Effector memory CD8-positive, alpha-beta T cell (primary cell): ENCODE measurements at regions not wholly inside any gene's neighbourhood (a gene's known extent, or its start where the extent isn't known, plus 50 kb on each side); places are given as distances from the start of the nearest gene placed in this dataset.

Source experiments
- ATAC-seq: fragments of 150-1000 bp; cut with Tn5 transposase; replicated peaks from 2 replicates; pipeline ENCODE4 v1.10.0; 2021; ENCODE audit warnings: mild to moderate bottlenecking, moderate library complexity
- DNase-seq, 3 experiments: peaks; one replicate each; pipeline ENCODE4 v3.0.0; 2021
- H3K27ac Mint-ChIP-seq, 2 donors: one replicate each; pipeline ENCODE4 v1.8.0; 2022; ENCODE audit warnings: mild to moderate bottlenecking in 2 of 2, mixed read lengths in 2 of 2, moderate library complexity in 2 of 2
- H3K27me3 Mint-ChIP-seq, 2 donors: one replicate each; pipeline ENCODE4 v1.8.0; 2022; ENCODE audit warnings: mixed read lengths in 2 of 2
- H3K36me3 Mint-ChIP-seq: one replicate; pipeline ENCODE4 v1.8.0; 2022; ENCODE audit warnings: mild to moderate bottlenecking, moderate library complexity, mixed read lengths; ENCODE audit not compliant: insufficient read depth
- H3K4me1 Mint-ChIP-seq, 2 donors: one replicate each; pipeline ENCODE4 v1.8.0; 2022; ENCODE audit warnings: low read depth in 2 of 2, mixed read lengths in 2 of 2
- H3K4me3 Mint-ChIP-seq, 2 donors: one replicate each; pipeline ENCODE4 v1.8.0; 2022; ENCODE audit warnings: mild to moderate bottlenecking in 2 of 2, mixed read lengths in 2 of 2, moderate library complexity in 2 of 2
- H3K9me3 Mint-ChIP-seq, 2 donors: one replicate each; pipeline ENCODE4 v1.8.0; 2022; ENCODE audit warnings: mixed read lengths in 2 of 2

GRCh38 chr12:116480210-116480810 is 78.9 kb upstream of the MAP1LC3B2 start:
- Mint-ChIP-seq H3K27ac (no peak overlapping the region), H3K4me1 (peaks cover 0 to 5% of the 10 kb centered on the region in 2 donors), H3K27me3 (peaks cover 23 to 50% of the 10 kb centered on the region in 2 donors), H3K36me3 (peaks cover 2% of the 10 kb centered on the region), H3K4me3 (no peak overlapping the region), H3K9me3 (no peaks in the 10 kb centered on the region)
- no peak for DNase-seq
- no peak for ATAC-seq

- Mint-ChIP-seq H3K4me3 (no peak overlapping the region), H3K27me3 (peaks cover 23 to 50% of the 10 kb centered on the region in 2 donors), H3K9me3 (no peaks in the 10 kb centered on the region), H3K27ac (no peak overlapping the region), H3K4me1 (peaks cover 0 to 5% of the 10 kb centered on the region in 2 donors), H3K36me3 (peaks cover 2% of the 10 kb centered on the region)
- ATAC-seq (no peak), DNase-seq (no peak)
Observed at GRCh38 chr12:116481726-116482125, 77.5 kb upstream of the MAP1LC3B2 start.

DNA sequence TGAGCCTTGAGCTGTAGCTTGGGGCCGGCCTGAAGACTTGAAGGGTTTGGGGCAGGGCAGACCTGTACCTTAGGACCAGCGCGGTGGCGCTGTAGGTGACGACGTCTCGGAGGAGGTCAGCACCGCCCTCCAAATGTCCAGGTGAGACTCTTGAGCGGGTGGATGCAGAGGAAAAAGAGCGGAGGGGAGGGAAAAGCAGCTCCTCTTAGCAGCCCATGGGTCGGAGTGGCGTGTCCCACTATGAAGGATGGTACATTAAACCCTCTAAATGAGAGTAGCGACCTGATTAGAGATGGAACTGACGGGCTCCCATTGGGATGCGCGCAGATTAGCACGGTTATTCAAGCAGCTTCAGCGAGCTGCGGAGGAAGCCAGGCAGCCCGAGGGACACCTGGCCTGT is 77.0 kb upstream of the MAP1LC3B2 start:
- Mint-ChIP-seq H3K27ac (no peak overlapping the region), H3K36me3 (peaks cover 2% of the 10 kb centered on the region), H3K9me3 (no peaks in the 10 kb centered on the region), H3K4me1 (peaks cover 0 to 5% of the 10 kb centered on the region in 2 donors), H3K27me3 (peaks cover 23 to 50% of the 10 kb centered on the region in 2 donors), H3K4me3 (no peak overlapping the region)
- DNase-seq = no peak
- no peak for ATAC-seq

DNA sequence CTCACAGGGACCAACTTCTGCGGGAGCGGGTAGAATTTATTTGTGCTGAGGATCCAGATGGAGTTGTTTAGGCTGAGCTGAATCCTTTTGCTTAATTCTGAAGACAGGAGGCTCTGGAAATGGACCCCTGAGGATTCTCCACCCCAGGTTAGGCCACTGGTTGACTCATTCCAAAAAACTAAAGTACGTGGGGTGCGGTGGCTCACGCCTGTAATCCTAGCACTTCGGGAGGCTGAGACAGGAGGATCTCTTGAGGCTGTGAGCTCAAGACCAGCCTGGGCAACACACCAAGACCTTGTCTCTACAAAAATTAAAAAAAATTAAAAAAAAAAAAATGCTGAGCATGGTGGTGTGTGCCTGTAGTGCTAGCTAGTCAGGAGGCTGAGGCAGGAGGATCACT is 76.3 kb upstream of the MAP1LC3B2 start:
- no peak for DNase-seq
- H3K4me1 Mint-ChIP-seq = peaks cover 0 to 5% of the 10 kb centered on the region in 2 donors
- peaks cover 23 to 50% of the 10 kb centered on the region in 2 donors for H3K27me3 Mint-ChIP-seq
- peaks cover 2% of the 10 kb centered on the region for H3K36me3 Mint-ChIP-seq
- no peak overlapping the region for H3K4me3 Mint-ChIP-seq
- ATAC-seq = no peak
- H3K27ac Mint-ChIP-seq = no peak overlapping the region
- no peaks in the 10 kb centered on the region for H3K9me3 Mint-ChIP-seq

- Mint-ChIP-seq H3K36me3 (peaks cover 2% of the 10 kb centered on the region), H3K27me3 (peaks cover 13 to 39% of the 10 kb centered on the region in 2 donors), H3K4me1 (peaks cover 0 to 5% of the 10 kb centered on the region in 2 donors), H3K9me3 (no peaks in the 10 kb centered on the region), H3K27ac (no peak overlapping the region), H3K4me3 (no peak overlapping the region)
- DNase-seq = no peak
- no peak for ATAC-seq
Observed at GRCh38 chr12:116483959-116484750, 75.0 kb upstream of the MAP1LC3B2 start.

GRCh38 chr12:116484807-116485206 is 74.4 kb upstream of the MAP1LC3B2 start:
- DNase-seq = no peak

DNA sequence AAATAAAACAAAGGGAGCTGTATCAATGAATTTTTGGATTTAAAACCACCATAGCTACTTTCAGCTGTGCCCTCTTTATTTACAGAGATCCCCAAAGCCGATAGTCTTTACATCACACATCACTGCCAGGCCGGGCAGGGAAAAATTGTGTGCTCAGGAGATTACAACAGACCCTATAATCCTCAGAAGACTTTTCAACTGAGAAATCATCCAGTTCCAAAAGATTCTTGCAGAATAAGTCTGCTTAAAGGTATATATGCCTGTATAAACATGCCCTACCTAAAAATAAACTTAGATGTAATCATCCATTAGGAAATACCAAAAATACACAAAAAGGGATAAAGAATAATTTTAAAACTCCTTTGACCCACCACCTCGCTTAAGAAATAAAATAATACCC is 70.1 kb upstream of the MAP1LC3B2 start:
- H3K4me3 Mint-ChIP-seq = no peak overlapping the region
- H3K27ac Mint-ChIP-seq = no peak overlapping the region
- no peaks in the 10 kb centered on the region for H3K9me3 Mint-ChIP-seq
- peaks cover under 1 to 2% of the 10 kb centered on the region in 2 donors for H3K27me3 Mint-ChIP-seq
- DNase-seq (no peak), ATAC-seq (no peak)
- no peaks in the 10 kb centered on the region for H3K36me3 Mint-ChIP-seq
- no peaks in the 10 kb centered on the region for H3K4me1 Mint-ChIP-seq

More at GRCh38 chr12:116484807-116485206, 74.4 kb upstream of the MAP1LC3B2 start:
- Mint-ChIP-seq H3K36me3 (peaks cover 2% of the 10 kb centered on the region), H3K4me1 (peaks cover 0 to 5% of the 10 kb centered on the region in 2 donors), H3K27ac (no peak overlapping the region), H3K9me3 (no peaks in the 10 kb centered on the region), H3K4me3 (no peak overlapping the region), H3K27me3 (peaks cover 8 to 33% of the 10 kb centered on the region in 2 donors)
- no peak for ATAC-seq

DNA sequence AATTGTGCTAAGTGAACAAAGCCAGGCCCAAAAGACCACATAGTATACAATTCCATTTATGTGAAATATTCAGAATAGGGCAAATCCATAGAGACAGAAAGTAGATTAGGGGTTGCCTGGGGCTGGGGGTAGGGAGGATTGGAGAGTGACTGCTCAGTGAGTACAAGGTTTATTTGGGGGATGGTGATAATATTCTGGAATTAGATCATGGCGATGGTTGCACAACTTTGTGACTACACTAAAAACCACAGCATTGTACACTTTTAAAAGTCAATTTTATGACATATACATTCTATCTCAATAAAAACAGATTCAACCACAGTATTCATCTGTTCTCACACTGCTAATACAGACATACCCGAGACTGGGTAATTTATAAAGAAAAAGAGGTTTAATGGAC is 68.7 kb upstream of the MAP1LC3B2 start:
- Mint-ChIP-seq H3K9me3 (no peaks in the 10 kb centered on the region), H3K27ac (no peak overlapping the region), H3K4me1 (no peaks in the 10 kb centered on the region), H3K36me3 (no peaks in the 10 kb centered on the region), H3K4me3 (no peak overlapping the region), H3K27me3 (no peaks in the 10 kb centered on the region)
- DNase-seq (no peak), ATAC-seq (no peak)

- ATAC-seq = no peak
Observed at GRCh38 chr12:116492703-116493324, 66.4 kb upstream of the MAP1LC3B2 start.

GRCh38 chr12:116495260-116495659 is 63.9 kb upstream of the MAP1LC3B2 start:
- no peaks in the 10 kb centered on the region for H3K36me3 Mint-ChIP-seq
- no peaks in the 10 kb centered on the region for H3K4me1 Mint-ChIP-seq
- ATAC-seq (no peak), DNase-seq (no peak)
- H3K27ac Mint-ChIP-seq = no peak overlapping the region
- H3K9me3 Mint-ChIP-seq = no peaks in the 10 kb centered on the region
- peaks cover 5 to 11% of the 10 kb centered on the region in 2 donors for H3K27me3 Mint-ChIP-seq
- no peak overlapping the region for H3K4me3 Mint-ChIP-seq

More at GRCh38 chr12:116492703-116493324, 66.4 kb upstream of the MAP1LC3B2 start:
- Mint-ChIP-seq H3K27ac (no peak overlapping the region), H3K9me3 (no peaks in the 10 kb centered on the region), H3K4me1 (no peaks in the 10 kb centered on the region), H3K36me3 (no peaks in the 10 kb centered on the region), H3K4me3 (no peak overlapping the region), H3K27me3 (no peaks in the 10 kb centered on the region)
- DNase-seq = no peak

DNA sequence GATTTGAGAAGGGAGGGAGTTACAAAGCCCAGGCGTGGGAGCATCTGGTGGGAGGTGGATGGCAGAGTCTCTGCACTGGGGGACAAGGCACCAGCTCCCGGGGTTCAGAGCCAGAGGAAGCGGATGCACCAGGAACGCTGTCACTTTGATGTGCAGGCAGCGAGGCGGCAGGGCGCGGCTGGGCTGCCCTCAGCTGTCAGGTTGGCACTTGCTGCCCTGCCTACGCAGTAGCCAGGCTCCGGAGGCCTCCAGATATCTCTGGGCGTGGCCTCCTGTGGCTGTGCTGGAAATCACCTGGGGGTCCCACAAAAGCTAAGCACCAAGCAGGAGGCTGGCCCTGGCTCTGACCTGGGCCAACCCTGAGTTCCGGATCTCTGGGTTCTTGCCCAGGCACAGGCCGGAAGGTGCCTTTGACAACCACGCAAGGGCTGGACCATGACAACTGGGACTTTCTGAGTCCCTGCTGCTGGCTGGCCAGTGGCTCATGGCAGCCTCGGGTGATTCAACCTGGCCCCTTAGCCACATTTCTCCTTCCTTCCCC is 62.1 kb upstream of the MAP1LC3B2 start:
- H3K9me3 Mint-ChIP-seq = no peaks in the 10 kb centered on the region
- DNase-seq (no peak), ATAC-seq (no peak)
- H3K36me3 Mint-ChIP-seq = no peaks in the 10 kb centered on the region
- peaks cover 5 to 11% of the 10 kb centered on the region in 2 donors for H3K27me3 Mint-ChIP-seq
- no peak overlapping the region for H3K27ac Mint-ChIP-seq
- no peaks in the 10 kb centered on the region for H3K4me1 Mint-ChIP-seq
- no peak overlapping the region for H3K4me3 Mint-ChIP-seq

GRCh38 chr12:116498471-116498870 is 60.7 kb upstream of the MAP1LC3B2 start:
- ATAC-seq (no peak), DNase-seq (no peak)

DNA sequence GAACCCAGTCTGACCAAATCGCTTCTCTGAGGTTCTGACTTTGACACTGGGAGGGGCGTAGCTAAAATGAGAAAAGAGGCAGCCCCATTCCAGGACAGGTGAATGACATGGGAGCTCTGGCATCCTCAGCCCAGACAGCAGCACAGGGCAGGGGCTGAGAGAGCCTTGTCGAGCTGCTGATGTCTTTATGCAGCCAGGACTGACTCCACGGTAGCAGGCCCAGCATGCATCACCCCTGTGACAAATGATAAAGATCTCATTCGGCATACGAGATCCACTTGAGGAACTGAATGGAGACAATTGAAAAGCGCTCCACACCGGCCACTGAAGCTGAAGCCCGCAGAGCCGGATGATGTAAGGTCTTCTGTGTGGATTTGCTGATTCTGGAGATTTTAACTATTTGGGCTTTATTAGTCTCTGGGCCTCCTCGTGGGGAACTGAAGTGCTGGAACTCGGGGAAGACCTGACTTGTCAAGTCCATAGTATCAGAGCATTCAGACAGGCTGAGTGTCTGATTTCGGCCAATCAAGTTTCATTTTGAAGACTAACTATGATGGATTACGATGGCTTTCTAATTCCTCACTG is 56.9 kb upstream of the MAP1LC3B2 start:
- DNase-seq (no peak), ATAC-seq (no peak)
- no peaks in the 10 kb centered on the region for H3K9me3 Mint-ChIP-seq
- H3K27me3 Mint-ChIP-seq = peaks cover 18 to 52% of the 10 kb centered on the region in 2 donors
- H3K27ac Mint-ChIP-seq = no peak overlapping the region
- no peak overlapping the region for H3K4me3 Mint-ChIP-seq
- H3K36me3 Mint-ChIP-seq = no peaks in the 10 kb centered on the region
- peaks cover 0 to 2% of the 10 kb centered on the region in 2 donors for H3K4me1 Mint-ChIP-seq

More at GRCh38 chr12:116498471-116498870, 60.7 kb upstream of the MAP1LC3B2 start:
- Mint-ChIP-seq H3K4me3 (no peak overlapping the region), H3K27me3 (peaks cover 10 to 21% of the 10 kb centered on the region in 2 donors), H3K27ac (no peak overlapping the region), H3K9me3 (no peaks in the 10 kb centered on the region), H3K4me1 (no peaks in the 10 kb centered on the region), H3K36me3 (no peaks in the 10 kb centered on the region)
